Endothelial cell of umbilical vein (primary cell): ENCODE measurements at regions not wholly inside any gene's neighbourhood (a gene's known extent, or its start where the extent isn't known, plus 50 kb on each side); places are given as distances from the start of the nearest gene placed in this dataset.

Experiments used
- CTCF ChIP-seq, 2 donors: IDR thresholded peaks; 1 replicate in 1 of 2; 2 replicates in 1 of 2; pipeline ENCODE4 v1.5.1; 2011; ENCODE audit warnings: low read length in 2 of 2, mild to moderate bottlenecking in 2 of 2, moderate library complexity in 2 of 2, control low read depth in 1 of 2, inconsistent platforms in 1 of 2, low read depth in 1 of 2; ENCODE audit not compliant: insufficient read depth in 1 of 2; ENCODE audit errors: extremely low read depth in 1 of 2
- EZH2 ChIP-seq: IDR thresholded peaks from 2 replicates; pipeline ENCODE4 v1.6.1; 2012; ENCODE audit warnings: borderline replicate concordance, low read depth, mild to moderate bottlenecking, moderate library complexity, low read length, inconsistent platforms; ENCODE audit not compliant: severe bottlenecking
- MYC ChIP-seq: IDR thresholded peaks from one replicate; pipeline ENCODE4 v1.6.1; 2011; ENCODE audit warnings: mild to moderate bottlenecking, low read depth, low read length
- POLR2A ChIP-seq: IDR thresholded peaks from 2 replicates; pipeline ENCODE4 v1.6.1; 2012; ENCODE audit warnings: low read depth, mild to moderate bottlenecking, control low read depth, low read length
- POLR2AphosphoS5 ChIP-seq: IDR thresholded peaks from 2 replicates; pipeline ENCODE4 v1.6.1; 2012; ENCODE audit warnings: low read depth, mild to moderate bottlenecking, control low read depth, low read length, moderate library complexity; ENCODE audit not compliant: insufficient read depth
- TF ChIP-seq, protein P1 (sequence below): IDR thresholded peaks from 2 replicates; pipeline ENCODE4 v1.6.1; 2011; ENCODE audit not compliant: insufficient read depth, insufficient read length

GRCh38 chr16:17544304-17544703 is 73.5 kb upstream of the XYLT1 start:
- TF ChIP-seq CTCF (IDR thresholded peaks at IDR 0.05; ENCODE audit: extremely low read depth in 1 of 2, insufficient read depth in 1 of 2, low read depth in 1 of 2, low read length in 2 of 2) (no peak), POLR2AphosphoS5 (no peak), POLR2A (no peak), MYC (no peak), EZH2 (no peak)
- TF ChIP-seq, protein P1, sequence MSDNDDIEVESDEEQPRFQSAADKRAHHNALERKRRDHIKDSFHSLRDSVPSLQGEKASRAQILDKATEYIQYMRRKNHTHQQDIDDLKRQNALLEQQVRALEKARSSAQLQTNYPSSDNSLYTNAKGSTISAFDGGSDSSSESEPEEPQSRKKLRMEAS: no peak
